ENCODE measurements at regions not wholly inside any gene's neighbourhood (a gene's known extent, or its start where the extent isn't known, plus 50 kb on each side); places are given as distances from the start of the nearest gene placed in this dataset.

DNA sequence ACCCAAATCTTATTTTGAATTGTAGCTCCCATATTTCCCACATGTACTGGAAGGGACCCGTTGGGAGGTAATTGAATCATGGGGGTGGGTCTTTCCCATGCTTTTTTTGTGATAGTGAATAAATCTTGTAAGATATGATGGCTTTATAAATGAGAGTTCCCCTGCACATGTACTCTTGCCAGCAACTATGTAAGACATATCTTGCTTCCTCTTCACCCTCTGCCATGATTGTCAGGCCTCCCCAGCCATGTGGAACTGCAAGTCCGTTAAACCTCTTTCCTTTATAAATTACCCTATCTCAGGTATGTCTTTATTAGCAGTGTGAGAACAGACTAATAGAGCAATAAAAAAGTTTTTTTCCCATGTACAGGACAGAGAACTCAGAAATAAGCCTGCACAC is 468.4 kb upstream of the SPHKAP start:
- no peak for DNase-seq

DNA sequence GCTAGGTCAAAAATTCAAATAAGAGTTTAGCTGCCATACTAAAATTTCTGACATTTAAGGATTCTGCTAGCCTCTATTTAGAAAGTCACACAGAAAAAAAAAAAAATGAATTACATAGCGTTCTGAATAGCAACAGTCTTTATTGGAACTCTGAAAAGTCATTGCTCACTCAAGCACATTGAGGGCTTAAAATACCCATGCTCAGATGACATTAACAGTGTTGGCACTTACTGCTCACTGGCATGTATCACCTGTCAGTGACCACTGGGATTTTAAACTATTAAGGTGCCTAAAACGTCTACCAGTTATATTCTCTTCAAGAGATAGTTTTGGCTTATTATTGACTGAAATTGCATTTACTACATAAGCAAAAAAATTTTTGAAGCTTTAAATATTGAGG is 468.0 kb upstream of the SPHKAP start:
- no peak for DNase-seq

DNA sequence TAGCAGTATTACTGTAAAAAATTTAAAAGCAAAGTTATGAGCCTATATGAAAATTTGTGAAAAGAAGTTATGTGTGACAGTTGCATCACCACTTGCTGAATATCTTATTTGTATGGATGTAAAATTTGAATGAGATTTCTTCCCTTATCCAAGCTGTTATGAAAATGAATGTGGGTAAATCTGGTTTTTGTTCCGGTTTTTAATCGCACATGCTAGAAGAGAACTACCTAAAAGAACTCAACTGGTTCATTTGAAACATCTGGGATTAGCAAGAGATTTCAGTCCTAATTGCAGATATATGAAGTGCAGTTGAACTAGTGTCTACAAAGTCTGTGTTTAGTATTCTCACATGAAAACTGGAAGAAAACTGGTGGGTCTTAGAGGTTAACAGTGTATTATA is 467.1 kb upstream of the SPHKAP start:
- no peak for DNase-seq

DNA sequence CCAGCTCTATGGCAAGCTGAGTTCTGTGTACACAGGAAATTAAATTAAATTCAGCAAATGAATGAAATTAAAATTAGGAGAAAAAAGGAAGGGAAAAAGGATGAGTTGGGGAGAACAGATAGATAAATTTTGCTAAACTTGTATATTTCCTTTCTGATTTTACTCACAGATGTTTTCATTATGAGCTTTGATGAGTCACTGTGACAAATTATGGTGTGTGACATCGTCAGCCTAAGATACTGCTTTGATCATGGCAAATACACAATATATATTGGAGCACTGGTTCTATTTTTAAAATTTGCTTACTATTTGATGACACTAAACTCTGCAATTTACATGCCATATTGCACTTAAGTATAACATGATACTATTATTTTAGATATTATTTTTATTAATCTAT is 464.6 kb upstream of the SPHKAP start:
- DNase-seq = peak; percentile 12

DNA sequence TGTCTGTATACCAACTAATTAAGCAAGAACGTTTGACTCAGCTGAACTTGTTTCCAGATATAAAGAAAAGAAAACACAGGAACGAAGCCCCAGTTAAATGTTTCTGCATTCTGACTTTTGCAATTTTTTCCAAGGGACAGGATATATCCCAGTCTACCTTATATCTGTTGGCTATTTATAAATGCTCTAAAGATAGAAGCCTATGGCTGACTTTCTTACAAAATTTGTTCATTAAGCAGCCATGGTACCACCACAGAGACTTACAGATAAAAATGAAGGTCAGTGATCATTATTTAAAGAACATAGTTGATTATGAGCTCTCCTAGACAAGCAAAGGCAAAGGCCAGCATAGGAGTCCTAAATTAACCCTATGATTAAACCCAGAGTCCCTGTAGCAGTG is 462.7 kb upstream of the SPHKAP start:
- DNase-seq = no peak

DNA sequence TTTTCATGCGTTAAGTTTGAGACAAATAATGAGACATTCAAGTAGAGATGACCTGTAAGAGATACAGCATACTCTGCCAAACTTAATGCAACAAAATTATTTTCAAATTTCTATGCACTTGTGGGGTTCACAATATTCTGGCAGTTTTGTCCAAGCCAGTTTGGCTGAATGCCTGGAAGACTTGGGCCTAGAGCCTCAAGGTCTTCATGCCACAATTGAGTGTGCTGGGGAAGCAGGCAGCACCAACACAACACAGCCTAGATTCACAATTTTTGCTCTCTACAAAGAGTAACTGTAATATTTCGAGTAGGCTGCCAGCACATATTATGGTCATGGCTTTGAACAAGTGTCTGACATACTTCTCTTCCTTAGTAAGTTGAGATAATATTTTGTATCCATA is 461.4 kb upstream of the SPHKAP start:
- DNase-seq = no peak

DNA sequence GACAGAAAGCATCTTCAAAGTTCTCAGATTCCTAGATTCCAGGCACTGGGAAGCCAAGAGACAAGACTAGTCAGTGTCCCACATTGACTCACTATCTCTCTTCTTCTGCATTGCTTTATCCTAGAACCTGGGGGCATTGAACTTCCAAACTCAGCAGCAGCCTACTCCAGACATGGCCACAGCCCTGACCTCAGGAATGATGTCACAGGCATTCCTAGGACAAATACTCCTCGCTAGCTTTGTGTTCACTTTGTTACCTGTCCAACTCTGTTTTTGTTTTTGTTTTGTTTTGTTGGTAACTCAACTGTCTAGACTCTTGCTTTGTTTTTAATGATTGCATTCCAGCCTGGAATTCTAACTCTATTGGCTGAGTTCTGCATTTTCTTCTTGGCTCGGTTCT is 449.3 kb upstream of the SPHKAP start:
- DNase-seq = no peak

DNA sequence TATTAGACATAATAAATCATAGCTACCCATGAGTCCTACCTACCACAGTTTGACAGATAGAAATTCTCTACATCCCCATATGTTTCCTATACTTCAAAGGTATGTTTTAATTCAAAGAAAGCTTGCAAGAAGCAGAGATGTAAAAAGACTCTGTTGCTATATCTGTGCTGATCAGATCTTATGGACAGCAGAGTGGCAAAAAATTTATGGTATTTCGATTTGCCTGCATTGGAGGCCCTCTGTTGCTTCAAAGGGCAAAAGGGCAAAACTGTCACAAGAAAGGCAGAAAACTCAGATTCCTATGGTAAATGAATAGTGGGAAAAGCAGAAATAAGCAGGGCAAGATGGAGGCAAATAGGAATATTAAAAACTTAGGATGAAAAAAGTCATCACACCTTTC is 447.8 kb upstream of the SPHKAP start:
- DNase-seq = peak; percentile 2

DNA sequence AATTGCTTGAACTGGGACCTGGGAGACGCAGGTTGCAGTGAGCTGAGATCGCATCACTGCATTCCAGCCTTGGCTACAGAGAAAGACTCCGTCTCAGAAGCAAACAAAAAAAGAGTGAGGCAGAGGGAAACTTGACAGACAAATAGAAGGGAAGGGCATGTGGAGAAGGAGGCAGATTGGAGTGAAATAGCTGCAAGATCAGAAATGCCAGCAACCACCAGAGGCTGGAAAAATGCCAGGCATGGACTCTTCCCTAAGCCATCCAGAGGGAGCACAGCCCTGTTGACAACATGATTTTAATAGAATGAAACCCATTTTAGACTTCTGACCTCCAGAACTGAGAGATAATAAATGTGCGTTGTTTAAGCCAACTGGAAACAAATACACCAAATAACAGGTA is 447.2 kb upstream of the SPHKAP start:
- peak; percentile 11 for DNase-seq

DNA sequence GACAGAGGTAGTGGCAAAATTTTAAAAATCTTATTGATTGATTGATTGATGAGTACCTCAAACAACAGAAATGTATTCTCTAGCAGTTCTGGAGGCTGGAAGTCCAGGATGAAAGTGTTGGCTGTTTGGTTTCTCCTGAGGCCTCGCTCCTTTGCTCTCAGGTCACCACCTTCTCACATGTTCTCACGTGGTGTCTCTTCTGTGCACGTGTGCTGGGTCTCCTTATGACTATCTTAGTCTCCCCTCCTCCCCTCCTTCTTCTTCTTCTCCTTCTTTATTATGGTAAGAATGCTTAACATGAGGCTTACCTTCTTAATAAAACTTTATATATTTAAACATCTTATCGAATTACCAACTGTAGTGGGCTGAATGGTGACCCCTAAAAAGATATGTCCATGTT is 446.0 kb upstream of the SPHKAP start:
- no peak for DNase-seq

DNA sequence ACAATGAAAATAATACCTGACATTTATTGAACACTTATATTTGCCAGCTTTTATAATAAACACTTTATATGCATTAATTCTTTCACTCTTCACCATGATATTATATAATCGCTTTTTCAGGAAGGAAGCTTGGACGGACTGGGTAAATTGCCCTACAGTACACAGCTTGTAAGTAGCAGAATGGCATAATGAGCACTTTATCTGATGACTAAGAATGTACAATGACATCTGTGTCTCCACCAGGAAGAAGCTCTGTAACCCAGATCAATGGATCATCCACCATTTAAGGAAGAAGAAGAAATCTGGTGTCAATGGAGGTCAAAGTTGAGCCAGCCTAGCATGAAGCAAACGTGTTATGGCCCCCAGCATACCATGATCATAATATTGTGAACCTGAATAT is 444.0 kb upstream of the SPHKAP start:
- DNase-seq = no peak

DNA sequence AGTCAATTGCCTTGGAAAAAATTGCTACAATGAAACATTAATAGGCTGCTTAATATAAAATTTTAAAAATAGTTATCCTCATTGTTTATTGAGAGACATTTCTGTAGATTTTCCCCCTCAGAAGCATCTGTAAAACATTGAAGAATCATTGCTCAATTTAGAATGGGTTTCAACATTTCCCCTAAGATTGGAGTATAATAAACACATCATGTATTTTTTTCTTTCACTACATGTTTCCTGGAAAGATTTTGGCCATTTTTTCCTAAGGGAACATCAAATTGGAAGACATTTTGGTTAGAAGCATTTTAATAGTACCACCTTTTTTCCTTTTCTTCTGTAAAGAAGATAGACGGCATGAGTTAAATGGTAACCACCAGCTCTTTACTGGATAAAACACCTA is 443.2 kb upstream of the SPHKAP start:
- no peak for DNase-seq

DNA sequence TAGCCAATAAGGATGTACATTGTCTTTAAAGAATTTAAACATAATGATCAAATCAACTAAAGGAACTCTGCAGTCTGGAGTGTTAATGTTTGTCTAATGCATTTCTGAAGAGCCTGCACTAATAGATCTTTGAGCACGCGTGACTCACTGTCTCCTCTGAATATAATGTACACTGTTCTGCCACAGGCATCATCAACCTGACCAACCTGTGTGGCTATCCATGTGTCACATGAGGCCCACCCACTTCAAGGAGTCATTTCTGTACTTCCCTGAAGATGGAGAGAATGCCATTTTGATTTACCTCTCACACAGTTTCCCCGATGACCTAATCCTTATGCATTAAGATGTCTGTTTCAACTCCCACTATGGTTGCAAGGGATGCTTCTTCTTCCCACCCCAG is 434.0 kb upstream of the SPHKAP start:
- no peak for DNase-seq

DNA sequence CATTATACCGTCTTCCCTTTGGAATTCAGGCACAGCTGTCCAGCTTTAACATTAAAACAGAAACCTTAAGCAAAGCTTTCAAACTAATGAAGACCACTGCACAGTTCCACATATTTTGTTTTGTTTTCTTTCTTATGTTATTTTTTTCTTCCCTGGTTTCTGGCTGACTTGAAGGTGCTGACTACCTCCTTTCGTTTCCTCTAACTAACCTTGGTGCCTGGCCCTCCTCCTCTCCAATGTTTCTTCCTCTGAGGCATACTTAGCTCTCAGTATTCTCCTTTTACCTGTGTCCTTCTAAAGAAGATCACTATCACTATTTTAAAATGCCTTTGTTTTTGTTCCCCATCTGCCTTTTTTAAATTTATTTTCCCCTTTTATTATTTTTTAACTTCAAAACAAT is 433.3 kb upstream of the SPHKAP start:
- no peak for DNase-seq

DNA sequence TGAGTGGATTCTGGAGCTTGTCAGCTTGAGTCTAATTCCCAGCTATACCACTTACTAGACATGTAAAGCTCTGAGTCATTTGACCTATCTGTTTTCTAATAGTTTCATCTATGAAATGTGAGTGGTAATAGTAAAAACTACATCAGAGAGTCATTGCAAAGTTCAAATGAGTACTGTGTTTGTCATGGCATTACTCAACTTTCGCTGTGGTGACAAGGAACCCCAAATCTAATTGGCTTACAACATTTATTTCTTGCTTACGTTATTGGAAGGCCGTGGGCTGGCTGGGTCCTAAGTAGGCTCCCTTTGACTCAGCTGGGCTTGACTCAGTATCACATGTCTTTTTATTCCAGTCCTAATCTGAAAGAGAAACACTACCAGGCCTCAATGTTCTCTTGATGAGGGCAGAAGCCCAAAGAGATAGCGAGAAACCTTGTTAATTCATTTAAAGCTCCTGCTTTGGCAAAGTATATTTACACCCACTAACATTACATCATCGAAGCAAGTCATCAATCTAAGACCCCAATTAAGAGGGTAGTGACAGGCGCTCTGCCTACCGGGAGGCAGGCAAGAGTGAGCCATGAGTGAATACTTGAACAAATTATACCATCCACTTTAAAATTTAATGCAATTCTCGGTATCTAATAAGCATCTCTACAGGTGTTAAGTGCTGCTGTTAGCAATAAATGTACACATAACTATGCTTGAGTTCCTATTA is 431.8 kb upstream of the SPHKAP start:
- peak; percentile 56 for DNase-seq

DNA sequence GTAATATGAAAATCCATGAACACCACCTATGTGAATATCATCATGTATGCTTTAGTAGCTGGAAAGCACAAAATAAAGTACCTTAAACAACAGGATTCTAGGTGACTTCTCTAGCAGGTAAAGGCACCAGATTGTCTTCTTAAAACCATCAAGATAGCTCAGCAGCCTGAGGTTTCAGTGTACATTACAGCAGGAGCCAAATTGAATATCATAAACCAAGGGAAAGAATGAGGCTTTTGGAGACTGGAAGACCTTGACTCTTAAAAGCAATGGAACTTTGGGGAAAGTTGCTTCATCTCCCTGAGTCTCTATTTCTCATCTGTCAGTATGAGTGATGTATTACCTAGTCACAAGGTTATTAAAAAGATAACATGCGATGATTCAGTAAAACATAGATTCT is 429.7 kb upstream of the SPHKAP start:
- DNase-seq = no peak

DNA sequence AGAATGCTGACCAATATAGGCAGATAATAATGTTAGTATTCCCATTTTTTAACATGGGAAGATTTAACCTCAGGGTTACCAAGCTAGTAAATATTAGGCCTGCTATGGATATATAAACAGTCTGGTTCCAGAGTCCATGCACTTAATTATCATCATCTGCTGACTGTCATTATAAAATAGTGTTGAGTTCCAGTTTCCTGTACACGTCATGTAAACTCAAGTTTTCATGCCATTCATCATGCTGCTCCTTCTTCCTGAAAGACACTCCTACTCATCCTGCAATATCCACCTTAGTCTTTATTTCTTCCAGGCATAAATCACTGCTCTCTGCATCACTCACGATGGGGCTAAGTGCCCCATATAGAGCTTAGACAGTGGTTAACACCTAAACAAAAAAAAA is 420.8 kb upstream of the SPHKAP start:
- peak; percentile 8 for DNase-seq

DNA sequence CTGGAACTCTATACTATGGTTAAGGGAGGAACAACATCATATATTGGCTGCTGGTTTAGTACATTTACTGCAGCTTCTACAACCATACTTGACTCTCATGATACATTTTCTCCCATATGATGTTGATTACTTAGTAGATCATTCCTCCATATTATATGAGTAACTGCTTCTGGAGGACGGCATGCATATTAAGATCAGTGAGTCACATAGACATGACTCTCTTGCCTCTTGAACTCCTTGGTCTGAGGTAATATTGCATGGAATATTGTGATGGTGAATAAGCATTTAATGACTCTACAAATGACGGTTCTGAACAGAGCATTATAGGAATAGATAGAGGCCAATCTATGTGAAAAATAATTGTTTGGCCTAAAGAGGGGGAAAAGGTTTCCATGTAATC is 418.8 kb upstream of the SPHKAP start:
- peak; percentile 77 for DNase-seq

DNA sequence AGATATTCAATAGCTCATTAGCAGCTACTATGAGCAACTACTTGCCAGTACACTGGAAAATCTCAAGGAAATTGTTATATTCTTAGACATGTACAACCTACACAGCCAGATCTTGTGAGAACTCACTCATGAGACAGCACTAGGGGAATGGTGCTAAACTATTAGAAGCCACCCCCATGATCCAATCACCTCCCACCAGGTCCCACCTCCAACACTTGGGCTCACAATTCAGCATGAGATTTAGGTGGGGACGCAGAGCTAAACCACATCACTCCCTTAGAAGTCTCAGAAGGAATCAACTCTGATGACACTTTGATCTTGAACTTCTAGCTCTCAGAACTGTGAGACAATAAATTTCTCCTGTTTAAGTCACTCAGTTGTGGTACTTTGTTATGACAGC is 418.3 kb upstream of the SPHKAP start:
- no peak for DNase-seq

DNA sequence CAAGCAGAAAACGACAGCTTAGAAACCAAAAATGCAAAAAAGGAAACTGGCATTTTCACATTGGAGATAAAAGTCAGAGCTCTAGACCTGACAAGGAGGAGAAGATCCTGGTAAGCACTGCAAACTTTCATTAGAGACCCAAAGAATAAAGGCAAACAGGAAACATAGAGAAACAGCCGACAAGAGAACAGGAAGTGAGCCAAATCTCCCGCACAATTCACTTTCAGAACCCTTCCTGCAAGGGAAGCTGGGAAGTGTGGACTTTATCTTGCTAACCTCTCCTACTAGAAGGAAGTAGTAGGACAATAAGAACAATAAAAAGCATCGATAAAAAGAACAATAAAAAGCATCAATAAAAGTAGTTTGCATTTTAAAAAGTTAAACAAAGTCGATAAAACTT is 417.8 kb upstream of the SPHKAP start:
- no peak for DNase-seq

DNA sequence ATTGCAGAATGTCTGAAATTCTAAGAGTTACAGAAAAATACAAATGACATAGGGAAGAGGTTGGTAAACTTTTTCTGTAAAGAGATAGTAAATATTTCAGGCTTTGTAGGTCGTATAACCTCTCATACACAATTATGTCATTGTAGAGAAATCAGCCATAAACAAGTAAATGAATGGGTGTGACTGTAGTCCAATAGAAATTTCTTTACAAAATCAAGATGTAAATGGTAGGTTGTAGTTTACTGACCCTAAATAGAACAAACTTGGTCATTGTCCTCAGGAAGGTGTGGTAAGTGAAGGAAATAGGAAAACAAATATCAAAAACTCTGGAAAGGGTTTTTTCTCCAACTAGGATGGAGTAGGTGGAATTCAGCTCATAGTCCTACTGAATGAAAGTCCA is 415.5 kb upstream of the SPHKAP start:
- no peak for DNase-seq

DNA sequence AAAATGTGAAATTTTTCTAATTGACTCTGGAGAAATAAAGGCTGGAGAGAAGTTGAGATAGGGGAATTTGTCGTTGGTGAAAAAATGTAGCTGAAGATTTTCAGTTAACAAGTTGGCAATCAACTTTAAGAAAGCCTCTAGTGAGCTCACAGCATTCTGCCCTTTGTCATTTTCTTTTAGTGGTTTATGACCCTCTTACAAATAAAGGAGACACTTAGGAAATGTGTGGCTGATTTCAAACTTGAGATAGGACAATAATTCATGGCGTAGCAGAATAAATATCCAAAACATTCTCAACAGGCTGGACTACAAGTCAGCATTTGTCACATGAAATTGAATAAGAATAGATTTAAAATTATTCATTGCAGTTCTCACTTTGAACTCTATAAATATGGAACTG is 412.5 kb upstream of the SPHKAP start:
- DNase-seq = no peak

DNA sequence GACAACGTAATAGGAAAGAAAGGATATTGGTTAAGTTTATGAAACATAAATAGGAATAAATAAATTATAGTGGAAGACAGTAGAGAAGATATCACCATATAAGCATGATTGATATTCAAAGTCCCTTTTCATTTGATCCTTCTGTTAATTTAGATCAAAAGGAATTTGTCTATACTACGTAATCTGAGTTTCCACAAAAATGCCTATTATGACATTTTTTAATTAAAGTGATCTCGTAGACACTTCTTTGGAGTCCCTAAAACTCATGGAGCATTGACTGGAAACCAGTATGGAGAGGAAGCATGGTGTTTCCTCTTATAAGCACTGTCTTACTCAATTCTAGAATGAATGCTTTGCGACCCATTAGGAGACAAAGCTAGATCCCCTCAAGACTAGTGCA is 411.4 kb upstream of the SPHKAP start:
- DNase-seq = no peak

DNA sequence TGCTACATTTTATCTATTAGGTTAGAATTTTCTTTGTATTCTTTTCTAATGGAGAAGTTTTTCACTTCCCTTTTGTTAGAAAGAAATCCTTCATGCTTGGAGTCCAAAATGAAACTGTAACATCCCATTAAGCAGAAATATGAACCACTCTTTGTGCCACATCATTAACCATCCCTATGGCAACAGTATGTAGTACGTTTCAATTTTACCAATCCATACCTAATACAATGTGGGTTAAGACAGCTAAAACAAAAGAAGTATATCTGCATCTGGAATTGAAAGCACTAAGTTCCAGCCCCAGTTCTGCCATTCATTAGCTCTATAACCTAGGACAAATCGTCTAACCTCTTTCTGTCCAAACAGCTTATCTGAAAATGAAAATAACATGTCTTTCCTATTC is 409.2 kb upstream of the SPHKAP start:
- DNase-seq = no peak

DNA sequence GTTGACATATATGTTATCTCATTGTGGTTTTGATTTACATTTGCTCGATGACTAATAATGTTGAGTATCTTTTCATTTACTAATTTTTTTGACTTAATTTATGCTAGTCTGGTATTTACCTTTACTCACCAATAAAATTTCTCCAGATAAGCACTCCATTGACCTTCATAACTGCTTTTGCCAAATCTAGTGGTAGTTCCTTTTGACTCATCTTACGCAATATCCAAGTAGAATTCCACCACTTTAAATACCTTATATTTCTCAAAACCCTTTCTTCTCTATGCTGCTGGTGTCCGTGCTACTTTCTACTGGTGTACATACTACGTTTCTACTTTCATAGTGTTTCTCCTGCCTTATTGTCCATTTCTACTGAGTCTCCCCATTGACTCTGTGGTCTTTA is 407.6 kb upstream of the SPHKAP start:
- DNase-seq = no peak

DNA sequence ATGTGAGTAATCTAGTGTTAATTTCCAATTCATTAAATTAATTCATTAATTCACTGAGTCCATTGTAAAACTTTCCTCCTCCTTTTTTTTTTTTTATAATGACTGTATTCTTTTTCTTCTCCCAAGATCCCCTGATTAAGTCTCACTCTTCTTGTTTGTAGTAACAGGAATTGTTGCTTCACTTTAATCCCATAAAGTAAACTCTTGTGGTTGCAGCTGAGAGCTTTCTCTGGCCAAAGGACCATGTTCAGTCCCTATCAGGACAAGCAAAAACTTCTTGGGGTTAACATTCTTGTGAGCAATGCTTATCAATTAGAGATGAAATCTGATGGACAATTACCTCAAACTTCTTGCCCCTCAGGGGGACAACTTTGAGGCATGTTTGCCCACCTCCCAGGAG is 400.2 kb upstream of the SPHKAP start:
- DNase-seq = no peak

Measured in fibroblast of skin of scalp (primary cell).